Osteocyte (in vitro differentiated cells): ENCODE measurements at regions not wholly inside any gene's neighbourhood (a gene's known extent, or its start where the extent isn't known, plus 50 kb on each side); places are given as distances from the start of the nearest gene placed in this dataset.
"Not testable (repeated sequence)": the region's sequence is repeated elsewhere in the genome, so short reads cannot be mapped to it uniquely, and the experiment has no call there.

Experiments
- DNase-seq: peaks from one replicate; pipeline ENCODE4 v3.0.0; 2021; ENCODE audit warnings: mixed read lengths; ENCODE audit not compliant: unreplicated experiment; ENCODE audit errors: extremely low spot score
- H3K27ac Mint-ChIP-seq: one replicate; pipeline ENCODE4 v1.8.0; 2021; ENCODE audit warnings: mild to moderate bottlenecking, mixed read lengths; ENCODE audit not compliant: unreplicated experiment
- H3K27me3 Mint-ChIP-seq: one replicate; pipeline ENCODE4 v1.8.0; 2021; ENCODE audit warnings: mixed read lengths; ENCODE audit not compliant: unreplicated experiment
- H3K36me3 Mint-ChIP-seq: one replicate; pipeline ENCODE4 v1.8.0; 2021; ENCODE audit warnings: mixed read lengths; ENCODE audit not compliant: unreplicated experiment
- H3K4me1 Mint-ChIP-seq: one replicate; pipeline ENCODE4 v1.8.0; 2021; ENCODE audit warnings: mixed read lengths; ENCODE audit not compliant: unreplicated experiment
- H3K4me3 Mint-ChIP-seq: one replicate; pipeline ENCODE4 v1.8.0; 2021; ENCODE audit warnings: mild to moderate bottlenecking, moderate library complexity, mixed read lengths; ENCODE audit not compliant: unreplicated experiment
- H3K9me3 Mint-ChIP-seq: one replicate; pipeline ENCODE4 v1.8.0; 2021; ENCODE audit warnings: mixed read lengths; ENCODE audit not compliant: unreplicated experiment
- CTCF ChIP-seq: fragments of 200-600 bp; sonication (generic); IDR thresholded peaks from 2 replicates; pipeline ENCODE4 v1.5.0; 2021; ENCODE audit warnings: antibody characterized with exemption, mild to moderate bottlenecking, moderate library complexity

GRCh38 chr16:86953631-86954391, 363.4 kb downstream of the C16orf95 start:
- no peaks in the 10 kb centered on the region for H3K27me3 Mint-ChIP-seq
- TF ChIP-seq CTCF, result no peak
- H3K4me3 Mint-ChIP-seq, result no peak overlapping the region
- no peaks in the 10 kb centered on the region for H3K36me3 Mint-ChIP-seq
- no peak overlapping the region for H3K27ac Mint-ChIP-seq
- H3K4me1 Mint-ChIP-seq, result peaks cover 1% of the 10 kb centered on the region
- DNase-seq, result no peak
- no peaks in the 10 kb centered on the region for H3K9me3 Mint-ChIP-seq

- H3K4me3 Mint-ChIP-seq, result no peak overlapping the region
- no peak for DNase-seq
- no peaks in the 10 kb centered on the region for H3K36me3 Mint-ChIP-seq
- no peak for TF ChIP-seq CTCF
- H3K9me3 Mint-ChIP-seq, result no peaks in the 10 kb centered on the region
- H3K4me1 Mint-ChIP-seq, result no peaks in the 10 kb centered on the region
- no peaks in the 10 kb centered on the region for H3K27me3 Mint-ChIP-seq
- H3K27ac Mint-ChIP-seq, result no peak overlapping the region
Measured at GRCh38 chr16:86955136-86955855, 361.9 kb downstream of the C16orf95 start.

- no peak for DNase-seq
- Mint-ChIP-seq H3K36me3 (no peaks in the 10 kb centered on the region), H3K9me3 (no peaks in the 10 kb centered on the region), H3K4me1 (no peaks in the 10 kb centered on the region), H3K27ac (no peak overlapping the region), H3K4me3 (no peak overlapping the region), H3K27me3 (no peaks in the 10 kb centered on the region)
- TF ChIP-seq CTCF, result no peak
Measured at GRCh38 chr16:86956437-86956836, 360.8 kb downstream of the C16orf95 start.

GRCh38 chr16:86957662-86958198, 359.5 kb downstream of the C16orf95 start:
- not testable (repeated sequence) for H3K9me3 Mint-ChIP-seq, H3K4me3 Mint-ChIP-seq, H3K4me1 Mint-ChIP-seq, H3K36me3 Mint-ChIP-seq, H3K27ac Mint-ChIP-seq, DNase-seq, H3K27me3 Mint-ChIP-seq

GRCh38 chr16:86958423-86958822, 358.8 kb downstream of the C16orf95 start:
- TF ChIP-seq CTCF, result no peak

More at GRCh38 chr16:86958423-86958822, 358.8 kb downstream of the C16orf95 start:
- H3K4me3 Mint-ChIP-seq, result no peak overlapping the region
- no peaks in the 10 kb centered on the region for H3K36me3 Mint-ChIP-seq
- no peaks in the 10 kb centered on the region for H3K4me1 Mint-ChIP-seq
- H3K9me3 Mint-ChIP-seq, result no peaks in the 10 kb centered on the region
- H3K27ac Mint-ChIP-seq, result no peak overlapping the region
- no peak for DNase-seq
- no peaks in the 10 kb centered on the region for H3K27me3 Mint-ChIP-seq
